ENCODE measurements at regions not wholly inside any gene's neighbourhood (a gene's known extent, or its start where the extent isn't known, plus 50 kb on each side); places are given as distances from the start of the nearest gene placed in this dataset.

- TF ChIP-seq, protein P1, sequence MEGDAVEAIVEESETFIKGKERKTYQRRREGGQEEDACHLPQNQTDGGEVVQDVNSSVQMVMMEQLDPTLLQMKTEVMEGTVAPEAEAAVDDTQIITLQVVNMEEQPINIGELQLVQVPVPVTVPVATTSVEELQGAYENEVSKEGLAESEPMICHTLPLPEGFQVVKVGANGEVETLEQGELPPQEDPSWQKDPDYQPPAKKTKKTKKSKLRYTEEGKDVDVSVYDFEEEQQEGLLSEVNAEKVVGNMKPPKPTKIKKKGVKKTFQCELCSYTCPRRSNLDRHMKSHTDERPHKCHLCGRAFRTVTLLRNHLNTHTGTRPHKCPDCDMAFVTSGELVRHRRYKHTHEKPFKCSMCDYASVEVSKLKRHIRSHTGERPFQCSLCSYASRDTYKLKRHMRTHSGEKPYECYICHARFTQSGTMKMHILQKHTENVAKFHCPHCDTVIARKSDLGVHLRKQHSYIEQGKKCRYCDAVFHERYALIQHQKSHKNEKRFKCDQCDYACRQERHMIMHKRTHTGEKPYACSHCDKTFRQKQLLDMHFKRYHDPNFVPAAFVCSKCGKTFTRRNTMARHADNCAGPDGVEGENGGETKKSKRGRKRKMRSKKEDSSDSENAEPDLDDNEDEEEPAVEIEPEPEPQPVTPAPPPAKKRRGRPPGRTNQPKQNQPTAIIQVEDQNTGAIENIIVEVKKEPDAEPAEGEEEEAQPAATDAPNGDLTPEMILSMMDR (tag by site-specific recombination; IDR thresholded peaks at IDR 0.05) = no peak
- TF ChIP-seq, protein P2, sequence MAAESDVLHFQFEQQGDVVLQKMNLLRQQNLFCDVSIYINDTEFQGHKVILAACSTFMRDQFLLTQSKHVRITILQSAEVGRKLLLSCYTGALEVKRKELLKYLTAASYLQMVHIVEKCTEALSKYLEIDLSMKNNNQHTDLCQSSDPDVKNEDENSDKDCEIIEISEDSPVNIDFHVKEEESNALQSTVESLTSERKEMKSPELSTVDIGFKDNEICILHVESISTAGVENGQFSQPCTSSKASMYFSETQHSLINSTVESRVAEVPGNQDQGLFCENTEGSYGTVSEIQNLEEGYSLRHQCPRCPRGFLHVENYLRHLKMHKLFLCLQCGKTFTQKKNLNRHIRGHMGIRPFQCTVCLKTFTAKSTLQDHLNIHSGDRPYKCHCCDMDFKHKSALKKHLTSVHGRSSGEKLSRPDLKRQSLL (tag by site-specific recombination; IDR thresholded peaks at IDR 0.05) = no peak
- TF ChIP-seq ZNF302 (tag by site-specific recombination; IDR thresholded peaks at IDR 0.05; ENCODE audit: low read depth) = no peak
- TF ChIP-seq SETDB1 (IDR thresholded peaks at IDR 0.05; ENCODE audit: insufficient read length, low read length) = no peak
- no peak for TF ChIP-seq ZNF610 (tag by site-specific recombination; IDR thresholded peaks at IDR 0.05; ENCODE audit: borderline replicate concordance)
- TF ChIP-seq ZNF114 (tag by site-specific recombination; IDR thresholded peaks at IDR 0.05) = no peak
- TF ChIP-seq PRDM10 (tag by site-specific recombination; IDR thresholded peaks at IDR 0.05) = no peak
- TF ChIP-seq YY1 (tag by site-specific recombination; IDR thresholded peaks at IDR 0.05) = no peak
- TF ChIP-seq PRDM1 (tag by site-specific recombination; IDR thresholded peaks at IDR 0.05) = no peak
These were observed 139.7 kb upstream of the GDNF start for GRCh38 chr5:37979559-37979958.

Measured in HEK293 (cell line).